ENCODE measurements at regions not wholly inside any gene's neighbourhood (a gene's known extent, or its start where the extent isn't known, plus 50 kb on each side); places are given as distances from the start of the nearest gene placed in this dataset.

DNA sequence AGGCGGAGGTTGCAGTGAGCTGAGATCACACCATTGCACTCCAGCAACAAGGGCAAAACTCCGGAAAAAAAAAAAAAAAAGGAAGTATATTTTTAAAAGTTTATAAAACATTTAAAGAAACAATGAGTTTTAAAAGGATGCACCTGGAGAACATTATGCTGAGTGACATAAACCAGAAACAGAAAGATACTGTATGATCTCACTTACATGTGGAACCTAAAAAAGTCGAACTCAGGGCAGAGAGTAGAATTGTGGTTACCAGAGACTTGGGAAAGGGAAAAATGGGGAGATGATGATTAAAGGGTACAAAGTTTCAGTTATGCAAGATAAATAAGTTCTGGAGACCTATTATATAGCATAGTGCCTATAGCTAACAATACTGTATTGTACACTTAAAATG is 52.8 kb upstream of the RTN4 start:
- TF ChIP-seq FOXP2 (optimal IDR thresholded peaks at IDR 0.05; ENCODE audit: borderline replicate concordance, extremely low read depth, extremely low read length, insufficient read depth), result no peak
- TF ChIP-seq, protein P1, sequence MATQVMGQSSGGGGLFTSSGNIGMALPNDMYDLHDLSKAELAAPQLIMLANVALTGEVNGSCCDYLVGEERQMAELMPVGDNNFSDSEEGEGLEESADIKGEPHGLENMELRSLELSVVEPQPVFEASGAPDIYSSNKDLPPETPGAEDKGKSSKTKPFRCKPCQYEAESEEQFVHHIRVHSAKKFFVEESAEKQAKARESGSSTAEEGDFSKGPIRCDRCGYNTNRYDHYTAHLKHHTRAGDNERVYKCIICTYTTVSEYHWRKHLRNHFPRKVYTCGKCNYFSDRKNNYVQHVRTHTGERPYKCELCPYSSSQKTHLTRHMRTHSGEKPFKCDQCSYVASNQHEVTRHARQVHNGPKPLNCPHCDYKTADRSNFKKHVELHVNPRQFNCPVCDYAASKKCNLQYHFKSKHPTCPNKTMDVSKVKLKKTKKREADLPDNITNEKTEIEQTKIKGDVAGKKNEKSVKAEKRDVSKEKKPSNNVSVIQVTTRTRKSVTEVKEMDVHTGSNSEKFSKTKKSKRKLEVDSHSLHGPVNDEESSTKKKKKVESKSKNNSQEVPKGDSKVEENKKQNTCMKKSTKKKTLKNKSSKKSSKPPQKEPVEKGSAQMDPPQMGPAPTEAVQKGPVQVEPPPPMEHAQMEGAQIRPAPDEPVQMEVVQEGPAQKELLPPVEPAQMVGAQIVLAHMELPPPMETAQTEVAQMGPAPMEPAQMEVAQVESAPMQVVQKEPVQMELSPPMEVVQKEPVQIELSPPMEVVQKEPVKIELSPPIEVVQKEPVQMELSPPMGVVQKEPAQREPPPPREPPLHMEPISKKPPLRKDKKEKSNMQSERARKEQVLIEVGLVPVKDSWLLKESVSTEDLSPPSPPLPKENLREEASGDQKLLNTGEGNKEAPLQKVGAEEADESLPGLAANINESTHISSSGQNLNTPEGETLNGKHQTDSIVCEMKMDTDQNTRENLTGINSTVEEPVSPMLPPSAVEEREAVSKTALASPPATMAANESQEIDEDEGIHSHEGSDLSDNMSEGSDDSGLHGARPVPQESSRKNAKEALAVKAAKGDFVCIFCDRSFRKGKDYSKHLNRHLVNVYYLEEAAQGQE (IDR thresholded peaks at IDR 0.05; ENCODE audit: insufficient read depth in 1 of 2, low read depth in 2 of 2, low read length in 2 of 2), result no peak
- TF ChIP-seq SIN3A (IDR thresholded peaks at IDR 0.05; ENCODE audit: borderline replicate concordance, insufficient read depth, low read length), result no peak
- no peak for TF ChIP-seq TAF1 (IDR thresholded peaks at IDR 0.05; ENCODE audit: borderline replicate concordance, insufficient read depth, low read length)
- no peak for TF ChIP-seq POLR2AphosphoS5 (IDR thresholded peaks at IDR 0.05; ENCODE audit: low read depth, low read length)

DNA sequence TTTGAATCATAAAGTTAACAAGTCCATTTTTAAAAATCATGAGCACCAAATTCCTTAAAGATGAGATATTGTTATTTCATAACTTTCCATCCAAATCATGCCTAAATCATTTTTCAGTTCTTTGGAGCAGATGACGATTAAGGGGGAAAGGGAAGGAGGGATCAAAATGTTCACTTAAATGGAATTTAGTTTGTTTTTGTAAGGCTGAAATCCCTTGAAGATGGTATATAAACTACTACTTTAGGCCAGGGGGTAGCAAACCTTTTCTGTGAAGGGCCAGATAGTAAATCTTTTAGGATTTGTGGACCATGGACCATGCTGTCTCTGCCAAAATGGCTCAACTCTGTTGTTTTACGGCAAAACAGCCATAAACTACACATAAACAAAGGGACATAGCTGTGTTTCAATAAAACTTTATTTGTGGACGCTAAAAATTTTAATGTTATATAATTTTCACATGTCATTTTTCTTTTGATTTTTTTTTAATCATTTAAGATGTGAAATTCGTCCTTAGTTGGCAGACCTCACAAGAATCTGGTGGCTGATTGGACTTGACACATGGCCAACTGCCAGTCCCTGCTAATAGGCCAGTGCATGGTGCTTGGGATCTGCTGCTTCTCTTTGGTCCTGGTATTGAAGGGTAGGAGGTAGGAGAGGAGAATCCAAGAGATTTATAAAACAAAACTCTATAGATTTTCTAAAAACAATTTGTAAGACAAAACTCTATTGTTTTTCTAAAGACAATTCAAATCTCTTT is 52.0 kb upstream of the RTN4 start:
- no peak for TF ChIP-seq POLR2AphosphoS5 (IDR thresholded peaks at IDR 0.05; ENCODE audit: low read depth, low read length)
- TF ChIP-seq, protein P1 (IDR thresholded peaks at IDR 0.05; ENCODE audit: insufficient read depth in 1 of 2, low read depth in 2 of 2, low read length in 2 of 2), result no peak
- no peak for TF ChIP-seq FOXP2 (optimal IDR thresholded peaks at IDR 0.05; ENCODE audit: borderline replicate concordance, extremely low read depth, extremely low read length, insufficient read depth)
- no peak for TF ChIP-seq TAF1 (IDR thresholded peaks at IDR 0.05; ENCODE audit: borderline replicate concordance, insufficient read depth, low read length)
- no peak for TF ChIP-seq SIN3A (IDR thresholded peaks at IDR 0.05; ENCODE audit: borderline replicate concordance, insufficient read depth, low read length)

DNA sequence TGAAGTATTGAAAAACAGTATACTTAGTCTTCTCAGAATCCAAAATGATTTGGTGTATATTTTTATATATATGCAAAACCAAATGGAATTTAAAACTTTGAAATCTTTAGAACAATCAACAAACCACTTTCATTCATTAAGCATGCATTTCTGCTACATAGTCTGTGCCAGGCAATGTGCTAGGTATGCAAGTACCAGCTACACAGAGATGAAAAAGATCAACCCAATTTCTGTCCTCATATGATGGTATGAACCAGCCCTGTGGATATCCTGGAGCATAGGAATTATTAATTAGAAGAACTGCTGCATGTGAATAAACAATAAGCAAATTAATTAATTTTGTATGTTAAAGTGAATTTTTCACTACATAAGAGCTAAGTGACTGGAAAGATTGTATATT is 51.2 kb upstream of the RTN4 start:
- TF ChIP-seq POLR2AphosphoS5 (IDR thresholded peaks at IDR 0.05; ENCODE audit: low read depth, low read length) (no peak), TAF1 (IDR thresholded peaks at IDR 0.05; ENCODE audit: borderline replicate concordance, insufficient read depth, low read length) (no peak), SIN3A (IDR thresholded peaks at IDR 0.05; ENCODE audit: borderline replicate concordance, insufficient read depth, low read length) (no peak), FOXP2 (optimal IDR thresholded peaks at IDR 0.05; ENCODE audit: borderline replicate concordance, extremely low read depth, extremely low read length, insufficient read depth) (no peak)
- TF ChIP-seq, protein P1 (IDR thresholded peaks at IDR 0.05; ENCODE audit: insufficient read depth in 1 of 2, low read depth in 2 of 2, low read length in 2 of 2), result no peak

DNA sequence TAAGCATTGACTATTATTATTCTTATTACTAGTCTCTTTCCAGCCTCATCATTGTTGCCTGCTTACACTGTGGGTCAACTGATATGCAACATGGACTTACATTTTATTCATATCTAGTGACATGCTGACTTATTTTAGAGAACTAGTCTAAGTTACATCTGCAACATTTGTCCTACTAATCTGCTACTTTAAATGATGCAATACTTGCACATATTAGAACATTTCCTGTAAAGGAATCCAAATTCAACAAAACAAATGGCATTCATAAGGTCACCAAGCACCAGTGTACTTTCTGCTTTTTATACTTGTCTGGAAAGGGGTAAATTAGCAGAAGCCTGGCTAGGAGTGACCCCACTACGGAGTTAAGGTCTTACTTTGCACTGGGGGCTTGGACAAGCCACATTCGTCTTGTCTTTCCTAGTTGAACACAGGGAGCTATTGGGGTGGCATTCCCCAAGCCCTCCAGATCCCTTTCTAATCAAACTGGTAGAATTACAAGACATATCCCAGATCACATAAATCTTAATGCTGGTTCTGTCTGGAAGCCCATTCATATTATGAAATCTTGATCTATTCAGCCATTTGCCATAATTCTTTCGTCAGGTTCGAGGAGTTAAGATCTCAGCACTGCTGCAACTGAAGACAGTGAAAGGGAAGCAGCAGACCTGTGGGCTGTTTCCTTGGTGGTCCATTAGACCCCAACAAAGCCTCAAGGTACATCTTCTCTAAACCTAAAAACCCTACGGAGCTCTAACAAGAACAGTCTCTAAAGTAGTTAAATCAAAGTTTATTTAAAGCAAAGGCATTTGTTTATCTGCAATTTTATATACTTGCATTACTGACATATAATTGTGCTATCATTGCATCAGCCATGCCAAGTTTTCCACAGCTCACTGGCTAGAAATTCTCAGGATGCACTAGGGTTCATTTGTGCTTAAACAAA is 49.9 kb upstream of the RTN4 start:
- no peak for TF ChIP-seq TAF1 (IDR thresholded peaks at IDR 0.05; ENCODE audit: borderline replicate concordance, insufficient read depth, low read length)
- TF ChIP-seq, protein P1 (IDR thresholded peaks at IDR 0.05; ENCODE audit: insufficient read depth in 1 of 2, low read depth in 2 of 2, low read length in 2 of 2), result no peak
- no peak for TF ChIP-seq SIN3A (IDR thresholded peaks at IDR 0.05; ENCODE audit: borderline replicate concordance, insufficient read depth, low read length)
- no peak for TF ChIP-seq POLR2AphosphoS5 (IDR thresholded peaks at IDR 0.05; ENCODE audit: low read depth, low read length)
- no peak for TF ChIP-seq FOXP2 (optimal IDR thresholded peaks at IDR 0.05; ENCODE audit: borderline replicate concordance, extremely low read depth, extremely low read length, insufficient read depth)
